HL-60 (cell line): ENCODE measurements at regions not wholly inside any gene's neighbourhood (a gene's known extent, or its start where the extent isn't known, plus 50 kb on each side); places are given as distances from the start of the nearest gene placed in this dataset.
"Not testable (repeated sequence)": the region's sequence is repeated elsewhere in the genome, so short reads cannot be mapped to it uniquely, and the experiment has no call there.

Source experiments
- DNase-seq, 2 experiments: peaks; one replicate each; pipeline ENCODE4 v3.0.0-alpha.2; 2010 to 2020; ENCODE audit warnings: low read depth in 1 of 2, low spot score in 1 of 2
- H3K27ac ChIP-seq: fragments of 250-450 bp; sonication (Bioruptor Pico); replicated peaks from 2 replicates; pipeline ENCODE4 v1.5.1; 2020; ENCODE audit warnings: mild to moderate bottlenecking, moderate library complexity
- H3K27me3 ChIP-seq: fragments of 250-450 bp; sonication (Bioruptor Pico); 2 replicates; pipeline ENCODE4 v1.5.1; 2021; ENCODE audit warnings: mild to moderate bottlenecking, moderate library complexity; ENCODE audit not compliant: insufficient read depth, poor library complexity, severe bottlenecking
- H3K4me3 ChIP-seq: replicated peaks from 2 replicates; pipeline ENCODE4 v1.5.1; 2011; ENCODE audit warnings: mild to moderate bottlenecking, control low read depth, low read length; ENCODE audit not compliant: insufficient read depth
- CTCF ChIP-seq: IDR thresholded peaks from one replicate; pipeline ENCODE4 v1.5.1; 2011; ENCODE audit warnings: low read length, control low read depth, inconsistent platforms; ENCODE audit not compliant: insufficient read depth
- GABPA ChIP-seq: IDR thresholded peaks from 2 replicates; pipeline ENCODE4 v1.6.1; 2012; ENCODE audit warnings: low read depth
- POLR2AphosphoS5 ChIP-seq: IDR thresholded peaks from 2 replicates; pipeline ENCODE4 v1.6.1; 2012; ENCODE audit warnings: low read depth
- SPI1 ChIP-seq: IDR thresholded peaks from 2 replicates; pipeline ENCODE4 v1.6.1; 2012; ENCODE audit warnings: low read depth, mild to moderate bottlenecking, borderline replicate concordance
- TF ChIP-seq, protein P1 (sequence below): IDR thresholded peaks from 2 replicates; pipeline ENCODE4 v1.6.1; 2012; ENCODE audit warnings: low read depth; ENCODE audit not compliant: insufficient replicate concordance

- no peak for TF ChIP-seq CTCF
- TF ChIP-seq POLR2AphosphoS5, result no peak
- TF ChIP-seq GABPA, result no peak
- TF ChIP-seq SPI1, result no peak
- TF ChIP-seq, protein P1, sequence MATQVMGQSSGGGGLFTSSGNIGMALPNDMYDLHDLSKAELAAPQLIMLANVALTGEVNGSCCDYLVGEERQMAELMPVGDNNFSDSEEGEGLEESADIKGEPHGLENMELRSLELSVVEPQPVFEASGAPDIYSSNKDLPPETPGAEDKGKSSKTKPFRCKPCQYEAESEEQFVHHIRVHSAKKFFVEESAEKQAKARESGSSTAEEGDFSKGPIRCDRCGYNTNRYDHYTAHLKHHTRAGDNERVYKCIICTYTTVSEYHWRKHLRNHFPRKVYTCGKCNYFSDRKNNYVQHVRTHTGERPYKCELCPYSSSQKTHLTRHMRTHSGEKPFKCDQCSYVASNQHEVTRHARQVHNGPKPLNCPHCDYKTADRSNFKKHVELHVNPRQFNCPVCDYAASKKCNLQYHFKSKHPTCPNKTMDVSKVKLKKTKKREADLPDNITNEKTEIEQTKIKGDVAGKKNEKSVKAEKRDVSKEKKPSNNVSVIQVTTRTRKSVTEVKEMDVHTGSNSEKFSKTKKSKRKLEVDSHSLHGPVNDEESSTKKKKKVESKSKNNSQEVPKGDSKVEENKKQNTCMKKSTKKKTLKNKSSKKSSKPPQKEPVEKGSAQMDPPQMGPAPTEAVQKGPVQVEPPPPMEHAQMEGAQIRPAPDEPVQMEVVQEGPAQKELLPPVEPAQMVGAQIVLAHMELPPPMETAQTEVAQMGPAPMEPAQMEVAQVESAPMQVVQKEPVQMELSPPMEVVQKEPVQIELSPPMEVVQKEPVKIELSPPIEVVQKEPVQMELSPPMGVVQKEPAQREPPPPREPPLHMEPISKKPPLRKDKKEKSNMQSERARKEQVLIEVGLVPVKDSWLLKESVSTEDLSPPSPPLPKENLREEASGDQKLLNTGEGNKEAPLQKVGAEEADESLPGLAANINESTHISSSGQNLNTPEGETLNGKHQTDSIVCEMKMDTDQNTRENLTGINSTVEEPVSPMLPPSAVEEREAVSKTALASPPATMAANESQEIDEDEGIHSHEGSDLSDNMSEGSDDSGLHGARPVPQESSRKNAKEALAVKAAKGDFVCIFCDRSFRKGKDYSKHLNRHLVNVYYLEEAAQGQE, result no peak
- no peak for DNase-seq
- no peaks in the 10 kb centered on the region for H3K27me3 ChIP-seq
- H3K27ac ChIP-seq, result no peak overlapping the region
- no peak overlapping the region for H3K4me3 ChIP-seq
Observed at GRCh38 chr1:118481126-118481525, 296.1 kb upstream of the SPAG17 start.

DNA sequence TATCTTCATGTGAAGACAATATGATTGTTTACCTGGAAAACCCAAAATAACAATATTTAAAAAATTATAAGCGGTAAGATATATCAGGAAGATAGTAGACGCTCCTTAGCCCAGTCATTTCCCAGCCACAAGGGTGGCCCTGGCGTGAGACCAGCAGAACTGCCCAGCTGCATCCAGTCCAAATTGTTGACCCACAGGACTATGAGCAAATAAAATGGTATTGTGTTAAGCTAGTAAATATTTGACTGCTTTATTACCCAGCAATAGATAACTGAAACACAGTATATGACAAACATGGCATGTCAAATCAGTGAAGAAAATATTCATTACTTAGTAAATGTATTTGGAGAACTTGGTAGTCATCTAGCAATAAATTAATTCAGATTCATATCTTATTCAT, 294.3 kb upstream of the SPAG17 start:
- Histone ChIP-seq H3K27ac (no peak overlapping the region), H3K27me3 (no peaks in the 10 kb centered on the region), H3K4me3 (no peak overlapping the region)
- TF ChIP-seq GABPA (no peak), POLR2AphosphoS5 (no peak), SPI1 (no peak), CTCF (no peak)
- TF ChIP-seq, protein P1, result no peak
- DNase-seq, result no peak

DNA sequence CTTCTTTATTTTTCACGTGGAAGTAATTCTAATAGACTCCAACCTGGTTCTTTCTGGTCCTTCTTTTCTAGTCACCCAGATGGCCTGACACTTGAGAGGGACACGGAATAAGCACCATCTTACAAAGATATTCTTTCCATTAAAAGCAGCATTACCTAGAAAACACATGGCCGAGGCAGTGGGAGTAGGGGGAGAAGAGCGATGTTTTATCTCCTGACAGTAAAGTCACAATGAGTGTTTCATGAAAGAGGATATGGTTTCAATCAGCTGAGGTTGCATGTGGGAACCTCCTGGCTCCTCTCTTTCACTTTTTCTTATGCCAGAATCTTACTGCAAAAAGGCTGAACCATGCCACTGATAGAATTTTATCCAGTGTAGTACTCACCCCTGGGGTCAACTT, 288.8 kb upstream of the SPAG17 start:
- no peak for TF ChIP-seq CTCF
- TF ChIP-seq POLR2AphosphoS5, result no peak
- TF ChIP-seq, protein P1, result no peak
- TF ChIP-seq SPI1, result no peak
- no peak for TF ChIP-seq GABPA
- H3K27ac ChIP-seq, result no peak overlapping the region
- no peak overlapping the region for H3K4me3 ChIP-seq
- no peaks in the 10 kb centered on the region for H3K27me3 ChIP-seq
- DNase-seq, result no peak

DNA sequence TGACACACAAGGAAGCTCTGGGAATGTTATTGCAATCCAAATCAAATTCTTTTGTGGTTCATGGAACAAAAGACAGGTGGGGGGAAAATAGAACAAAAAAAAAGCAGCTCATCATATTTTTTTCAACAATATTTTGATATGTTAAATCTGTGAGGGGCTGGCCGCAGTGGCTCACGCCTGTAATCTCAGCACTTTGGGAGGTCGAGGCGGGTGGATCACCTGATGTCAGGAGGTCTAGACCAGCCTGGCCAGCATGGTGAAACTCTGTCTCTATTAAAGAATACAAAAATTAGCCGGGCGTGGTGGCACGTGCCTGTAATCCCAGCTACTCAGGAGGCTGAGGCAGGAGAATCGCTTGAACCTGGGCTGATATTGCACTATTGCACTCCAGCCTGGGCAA, 279.4 kb upstream of the SPAG17 start:
- H3K27me3 ChIP-seq, H3K4me3 ChIP-seq, DNase-seq, H3K27ac ChIP-seq: not testable (repeated sequence)
